ENCODE measurements at regions not wholly inside any gene's neighbourhood (a gene's known extent, or its start where the extent isn't known, plus 50 kb on each side); places are given as distances from the start of the nearest gene placed in this dataset.
"Not testable (repeated sequence)": the region's sequence is repeated elsewhere in the genome, so short reads cannot be mapped to it uniquely, and the experiment has no call there.

DNA sequence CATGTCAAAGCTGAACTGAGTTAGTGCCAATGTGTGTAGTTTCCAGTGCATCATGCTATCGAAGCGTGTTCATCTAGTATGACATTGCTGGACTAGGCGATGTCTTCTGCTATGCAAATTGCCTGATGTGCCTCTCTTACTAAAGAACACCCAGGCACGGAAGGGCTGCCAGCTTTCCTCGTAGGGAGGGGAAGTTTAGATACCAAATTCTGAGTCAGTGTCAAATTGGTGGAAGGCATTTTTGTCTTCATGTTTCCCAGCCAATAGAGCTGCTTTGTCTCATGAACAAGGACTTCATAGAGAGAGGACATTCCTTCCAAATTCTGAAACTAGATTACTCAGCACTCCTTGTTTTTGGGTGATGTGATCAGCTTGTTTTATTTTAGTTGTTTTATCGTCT lies 320.1 kb downstream of the BTBD3 start:
- Histone ChIP-seq H3K4me2 (ENCODE audit: insufficient read depth, low read length) (no peak overlapping the region), H3K27ac (ENCODE audit: low read length) (no peak overlapping the region), H3K9ac (ENCODE audit: low read depth, low read length) (no peak overlapping the region), H3K79me2 (ENCODE audit: insufficient read depth, low read length) (no peaks in the 10 kb centered on the region), H4K20me1 (ENCODE audit: insufficient read depth, low read length) (no peaks in the 10 kb centered on the region), H3K27me3 (ENCODE audit: insufficient read depth, low read length, poor library complexity) (peaks cover 2% of the 10 kb centered on the region), H2AFZ (ENCODE audit: low read depth, low read length) (no peak overlapping the region), H3K4me3 (ENCODE audit: low read depth in 1 of 2, low read length in 2 of 2) (no peak overlapping the region), H3K36me3 (ENCODE audit: insufficient read depth, low read length) (no peaks in the 10 kb centered on the region), H3K4me1 (ENCODE audit: insufficient read depth, low read length) (no peaks in the 10 kb centered on the region), H3K9me3 (ENCODE audit: insufficient read depth, low read length, severe bottlenecking) (no peaks in the 10 kb centered on the region)
- DNase-seq (no peak), ATAC-seq (ENCODE audit: insufficient read depth, low read depth) (no peak)
- TF ChIP-seq EZH2 (IDR thresholded peaks at IDR 0.05; ENCODE audit: borderline replicate concordance, low read depth, low read length, severe bottlenecking): no peak
- TF ChIP-seq, protein P1, sequence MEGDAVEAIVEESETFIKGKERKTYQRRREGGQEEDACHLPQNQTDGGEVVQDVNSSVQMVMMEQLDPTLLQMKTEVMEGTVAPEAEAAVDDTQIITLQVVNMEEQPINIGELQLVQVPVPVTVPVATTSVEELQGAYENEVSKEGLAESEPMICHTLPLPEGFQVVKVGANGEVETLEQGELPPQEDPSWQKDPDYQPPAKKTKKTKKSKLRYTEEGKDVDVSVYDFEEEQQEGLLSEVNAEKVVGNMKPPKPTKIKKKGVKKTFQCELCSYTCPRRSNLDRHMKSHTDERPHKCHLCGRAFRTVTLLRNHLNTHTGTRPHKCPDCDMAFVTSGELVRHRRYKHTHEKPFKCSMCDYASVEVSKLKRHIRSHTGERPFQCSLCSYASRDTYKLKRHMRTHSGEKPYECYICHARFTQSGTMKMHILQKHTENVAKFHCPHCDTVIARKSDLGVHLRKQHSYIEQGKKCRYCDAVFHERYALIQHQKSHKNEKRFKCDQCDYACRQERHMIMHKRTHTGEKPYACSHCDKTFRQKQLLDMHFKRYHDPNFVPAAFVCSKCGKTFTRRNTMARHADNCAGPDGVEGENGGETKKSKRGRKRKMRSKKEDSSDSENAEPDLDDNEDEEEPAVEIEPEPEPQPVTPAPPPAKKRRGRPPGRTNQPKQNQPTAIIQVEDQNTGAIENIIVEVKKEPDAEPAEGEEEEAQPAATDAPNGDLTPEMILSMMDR (IDR thresholded peaks at IDR 0.05; ENCODE audit: borderline replicate concordance, extremely low read depth, low read length, poor library complexity, severe bottlenecking): no peak

DNA sequence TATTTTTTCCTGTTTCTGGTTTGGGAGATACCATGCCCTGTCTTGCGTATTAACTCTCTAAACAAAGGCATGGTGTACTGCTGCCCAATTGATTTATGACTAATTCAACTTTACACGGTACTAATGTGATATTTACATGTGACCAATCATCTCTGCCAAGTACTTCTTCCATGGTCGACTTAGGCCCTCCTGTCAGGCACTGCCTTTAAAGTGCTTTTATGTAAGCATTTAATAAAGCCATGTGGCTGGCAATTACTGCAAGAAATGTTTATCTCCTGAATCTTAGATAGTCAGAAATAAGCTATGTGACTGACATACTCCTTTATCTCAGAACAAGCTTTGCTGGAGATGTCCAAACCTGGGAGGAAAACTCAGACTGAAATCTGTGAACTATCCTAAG lies 323.4 kb downstream of the BTBD3 start:
- H3K9ac ChIP-seq (ENCODE audit: low read depth, low read length): no peak overlapping the region
- DNase-seq: no peak
- H3K79me2 ChIP-seq (ENCODE audit: insufficient read depth, low read length): no peaks in the 10 kb centered on the region
- H3K27ac ChIP-seq (ENCODE audit: low read length): no peak overlapping the region
- no peak overlapping the region for H2AFZ ChIP-seq (ENCODE audit: low read depth, low read length)
- no peak for ATAC-seq (ENCODE audit: insufficient read depth, low read depth)
- H3K4me2 ChIP-seq (ENCODE audit: insufficient read depth, low read length): no peak overlapping the region
- H3K4me3 ChIP-seq (ENCODE audit: low read depth in 1 of 2, low read length in 2 of 2): no peak overlapping the region
- H3K36me3 ChIP-seq (ENCODE audit: insufficient read depth, low read length): no peaks in the 10 kb centered on the region
- TF ChIP-seq, protein P1 (IDR thresholded peaks at IDR 0.05; ENCODE audit: borderline replicate concordance, extremely low read depth, low read length, poor library complexity, severe bottlenecking): no peak
- no peak for TF ChIP-seq EZH2 (IDR thresholded peaks at IDR 0.05; ENCODE audit: borderline replicate concordance, low read depth, low read length, severe bottlenecking)
- H3K9me3 ChIP-seq (ENCODE audit: insufficient read depth, low read length, severe bottlenecking): no peaks in the 10 kb centered on the region
- no peaks in the 10 kb centered on the region for H4K20me1 ChIP-seq (ENCODE audit: insufficient read depth, low read length)
- peaks cover 2% of the 10 kb centered on the region for H3K27me3 ChIP-seq (ENCODE audit: insufficient read depth, low read length, poor library complexity)
- H3K4me1 ChIP-seq (ENCODE audit: insufficient read depth, low read length): no peaks in the 10 kb centered on the region

DNA sequence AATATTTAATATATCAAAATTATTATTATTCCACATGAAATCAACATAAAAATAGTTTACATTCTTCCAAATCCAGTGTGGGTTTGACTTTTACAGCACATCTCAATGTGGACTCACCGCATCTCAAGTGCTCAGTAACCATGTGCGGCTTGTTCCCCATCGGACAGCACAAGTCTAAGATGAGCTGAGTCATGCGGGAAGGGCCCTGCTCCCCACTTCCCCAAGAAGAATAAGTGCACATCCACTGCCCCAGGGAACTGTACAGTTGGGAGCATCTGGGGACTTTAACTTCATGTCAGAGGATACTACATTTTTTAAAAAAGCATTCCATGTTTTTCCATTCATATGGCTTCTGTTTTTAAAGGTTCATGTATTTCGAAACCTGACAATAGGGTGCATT lies 325.6 kb downstream of the BTBD3 start:
- H3K27me3 ChIP-seq (ENCODE audit: insufficient read depth, low read length, poor library complexity): peaks cover 4% of the 10 kb centered on the region
- H3K36me3 ChIP-seq (ENCODE audit: insufficient read depth, low read length): no peaks in the 10 kb centered on the region
- H3K9ac ChIP-seq (ENCODE audit: low read depth, low read length): no peak overlapping the region
- no peaks in the 10 kb centered on the region for H3K9me3 ChIP-seq (ENCODE audit: insufficient read depth, low read length, severe bottlenecking)
- H3K79me2 ChIP-seq (ENCODE audit: insufficient read depth, low read length): no peaks in the 10 kb centered on the region
- no peak overlapping the region for H2AFZ ChIP-seq (ENCODE audit: low read depth, low read length)
- H3K4me1 ChIP-seq (ENCODE audit: insufficient read depth, low read length): no peaks in the 10 kb centered on the region
- H4K20me1 ChIP-seq (ENCODE audit: insufficient read depth, low read length): no peaks in the 10 kb centered on the region
- no peak for TF ChIP-seq EZH2 (IDR thresholded peaks at IDR 0.05; ENCODE audit: borderline replicate concordance, low read depth, low read length, severe bottlenecking)
- TF ChIP-seq, protein P1 (IDR thresholded peaks at IDR 0.05; ENCODE audit: borderline replicate concordance, extremely low read depth, low read length, poor library complexity, severe bottlenecking): no peak
- no peak overlapping the region for H3K4me2 ChIP-seq (ENCODE audit: insufficient read depth, low read length)
- H3K27ac ChIP-seq (ENCODE audit: low read length): no peak overlapping the region
- DNase-seq (no peak), ATAC-seq (ENCODE audit: insufficient read depth, low read depth) (no peak)
- H3K4me3 ChIP-seq (ENCODE audit: low read depth in 1 of 2, low read length in 2 of 2): no peak overlapping the region

GRCh38 chr20:12248481-12248880 lies 330.8 kb downstream of the BTBD3 start:
- no peak for ATAC-seq (ENCODE audit: insufficient read depth, low read depth)
- TF ChIP-seq, protein P1 (IDR thresholded peaks at IDR 0.05; ENCODE audit: borderline replicate concordance, extremely low read depth, low read length, poor library complexity, severe bottlenecking): no peak
- TF ChIP-seq EZH2 (IDR thresholded peaks at IDR 0.05; ENCODE audit: borderline replicate concordance, low read depth, low read length, severe bottlenecking): no peak

DNA sequence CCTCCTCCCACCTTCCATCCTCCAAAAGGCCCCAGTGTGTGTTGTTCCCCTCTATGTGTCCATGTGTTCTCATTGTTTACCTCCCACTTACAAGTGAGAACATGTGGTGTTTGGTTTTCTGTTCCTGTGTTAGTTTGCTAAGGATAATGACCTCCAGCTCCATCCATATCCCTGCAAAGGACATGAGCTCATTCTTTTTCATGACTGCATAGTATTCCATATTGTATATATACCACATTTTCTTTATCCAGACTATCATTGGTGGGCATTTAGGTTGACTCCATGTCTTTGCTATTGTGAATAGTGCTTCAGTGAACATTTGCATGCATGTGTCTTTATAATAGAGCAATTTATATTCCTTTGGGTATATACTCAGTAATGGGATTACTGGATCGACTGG lies 333.0 kb downstream of the BTBD3 start:
- H3K4me3 ChIP-seq (ENCODE audit: low read depth in 1 of 2, low read length in 2 of 2); H3K36me3 ChIP-seq (ENCODE audit: insufficient read depth, low read length); H3K4me1 ChIP-seq (ENCODE audit: insufficient read depth, low read length); H3K9ac ChIP-seq (ENCODE audit: low read depth, low read length); H2AFZ ChIP-seq (ENCODE audit: low read depth, low read length); ATAC-seq (ENCODE audit: insufficient read depth, low read depth); H3K9me3 ChIP-seq (ENCODE audit: insufficient read depth, low read length, severe bottlenecking); H3K27ac ChIP-seq (ENCODE audit: low read length); DNase-seq; H3K4me2 ChIP-seq (ENCODE audit: insufficient read depth, low read length); H3K27me3 ChIP-seq (ENCODE audit: insufficient read depth, low read length, poor library complexity); H4K20me1 ChIP-seq (ENCODE audit: insufficient read depth, low read length); H3K79me2 ChIP-seq (ENCODE audit: insufficient read depth, low read length): not testable (repeated sequence)

More at GRCh38 chr20:12248481-12248880, 330.8 kb downstream of the BTBD3 start:
- no peaks in the 10 kb centered on the region for H3K79me2 ChIP-seq (ENCODE audit: insufficient read depth, low read length)
- no peaks in the 10 kb centered on the region for H4K20me1 ChIP-seq (ENCODE audit: insufficient read depth, low read length)
- H3K4me3 ChIP-seq (ENCODE audit: low read depth in 1 of 2, low read length in 2 of 2): no peak overlapping the region
- DNase-seq: no peak
- no peak overlapping the region for H2AFZ ChIP-seq (ENCODE audit: low read depth, low read length)
- peaks cover 7% of the 10 kb centered on the region for H3K27me3 ChIP-seq (ENCODE audit: insufficient read depth, low read length, poor library complexity)
- no peaks in the 10 kb centered on the region for H3K4me1 ChIP-seq (ENCODE audit: insufficient read depth, low read length)
- no peak overlapping the region for H3K27ac ChIP-seq (ENCODE audit: low read length)
- H3K4me2 ChIP-seq (ENCODE audit: insufficient read depth, low read length): no peak overlapping the region
- H3K36me3 ChIP-seq (ENCODE audit: insufficient read depth, low read length): no peaks in the 10 kb centered on the region
- H3K9me3 ChIP-seq (ENCODE audit: insufficient read depth, low read length, severe bottlenecking): no peaks in the 10 kb centered on the region
- no peak overlapping the region for H3K9ac ChIP-seq (ENCODE audit: low read depth, low read length)
